ENCODE measurements at regions not wholly inside any gene's neighbourhood (a gene's known extent, or its start where the extent isn't known, plus 50 kb on each side); places are given as distances from the start of the nearest gene placed in this dataset.

- peaks cover 0 to 7% (median 1%) of the 10 kb centered on the region in 4 donors for H3K9me3 ChIP-seq (ENCODE audit: control insufficient read depth in 4 of 4, insufficient read depth in 3 of 4, low read length in 3 of 4)
- no peaks in the 10 kb centered on the region for H3K4me1 ChIP-seq (ENCODE audit: control insufficient read depth in 5 of 5, insufficient read depth in 5 of 5, low read length in 5 of 5)
- peaks cover 0 to 2% (median 0%) of the 10 kb centered on the region in 3 donors for H3K27me3 ChIP-seq (ENCODE audit: control insufficient read depth in 3 of 3, insufficient read depth in 3 of 3, low read length in 2 of 3)
- WGBS, 2 donors, result 75 to 77% methylated on average over 9 of the region's 9 CpGs
- no peak overlapping the region for H3K4me3 ChIP-seq
- no peak overlapping the region for H3K27ac ChIP-seq (ENCODE audit: low read depth in 1 of 2, low read length in 1 of 2)
- no peak overlapping the region for H3K9ac ChIP-seq (ENCODE audit: insufficient read depth in 1 of 2, low read length in 2 of 2)
- no peak for TF ChIP-seq CTCF (IDR thresholded peaks at IDR 0.05; ENCODE audit: control extremely low read depth, extremely low read depth)
- ATAC-seq (ENCODE audit: insufficient read depth, low FRiP score) (no peak), DNase-seq (no peak)
- H3K36me3 ChIP-seq (ENCODE audit: control insufficient read depth in 4 of 4, insufficient read depth in 4 of 4, low read length in 4 of 4), result no peaks in the 10 kb centered on the region
Measured at GRCh38 chr19:30169196-30169900, 202.8 kb upstream of the ZNF536 start.

- peaks cover 0 to 8% (median 1%) of the 10 kb centered on the region in 4 donors for H3K9me3 ChIP-seq (ENCODE audit: control insufficient read depth in 4 of 4, insufficient read depth in 3 of 4, low read length in 3 of 4)
- no peaks in the 10 kb centered on the region for H3K36me3 ChIP-seq (ENCODE audit: control insufficient read depth in 4 of 4, insufficient read depth in 4 of 4, low read length in 4 of 4)
- no peak overlapping the region for H3K4me3 ChIP-seq
- H3K9ac ChIP-seq (ENCODE audit: insufficient read depth in 1 of 2, low read length in 2 of 2), result no peak overlapping the region
- DNase-seq, result no peak
- ATAC-seq (ENCODE audit: insufficient read depth, low FRiP score), result no peak
- H3K4me1 ChIP-seq (ENCODE audit: control insufficient read depth in 5 of 5, insufficient read depth in 5 of 5, low read length in 5 of 5), result no peaks in the 10 kb centered on the region
- WGBS, 2 donors, result 92 to 93% methylated on average over 7 of the region's 7 CpGs
- H3K27ac ChIP-seq (ENCODE audit: low read depth in 1 of 2, low read length in 1 of 2), result no peak overlapping the region
- peaks cover 0 to 2% (median 0%) of the 10 kb centered on the region in 3 donors for H3K27me3 ChIP-seq (ENCODE audit: control insufficient read depth in 3 of 3, insufficient read depth in 3 of 3, low read length in 2 of 3)
- TF ChIP-seq CTCF (IDR thresholded peaks at IDR 0.05; ENCODE audit: control extremely low read depth, extremely low read depth), result no peak
Measured at GRCh38 chr19:30170081-30170480, 202.1 kb upstream of the ZNF536 start.

GRCh38 chr19:30170495-30171137 lies 201.6 kb upstream of the ZNF536 start:
- H3K9me3 ChIP-seq (ENCODE audit: control insufficient read depth in 4 of 4, insufficient read depth in 3 of 4, low read length in 3 of 4), result peaks cover 0 to 7% (median 1%) of the 10 kb centered on the region in 4 donors
- no peak overlapping the region for H3K27ac ChIP-seq (ENCODE audit: low read depth in 1 of 2, low read length in 1 of 2)
- H3K4me1 ChIP-seq (ENCODE audit: control insufficient read depth in 5 of 5, insufficient read depth in 5 of 5, low read length in 5 of 5), result no peaks in the 10 kb centered on the region
- 92 to 93% methylated on average over 8 of the region's 8 CpGs for WGBS, 2 donors
- no peak for TF ChIP-seq CTCF (IDR thresholded peaks at IDR 0.05; ENCODE audit: control extremely low read depth, extremely low read depth)
- no peaks in the 10 kb centered on the region for H3K36me3 ChIP-seq (ENCODE audit: control insufficient read depth in 4 of 4, insufficient read depth in 4 of 4, low read length in 4 of 4)
- no peak overlapping the region for H3K4me3 ChIP-seq
- DNase-seq, result no peak
- ATAC-seq (ENCODE audit: insufficient read depth, low FRiP score), result no peak
- no peak overlapping the region for H3K9ac ChIP-seq (ENCODE audit: insufficient read depth in 1 of 2, low read length in 2 of 2)
- H3K27me3 ChIP-seq (ENCODE audit: control insufficient read depth in 3 of 3, insufficient read depth in 3 of 3, low read length in 2 of 3), result peaks cover 0 to 2% (median 0%) of the 10 kb centered on the region in 3 donors
